ENCODE measurements at regions not wholly inside any gene's neighbourhood (a gene's known extent, or its start where the extent isn't known, plus 50 kb on each side); places are given as distances from the start of the nearest gene placed in this dataset.

- DNase-seq, result no peak
Observed at GRCh38 chr16:87169509-87169995, 147.6 kb downstream of the C16orf95 start.

GRCh38 chr16:87170310-87170709, 146.9 kb downstream of the C16orf95 start:
- DNase-seq, result no peak

GRCh38 chr16:87171723-87172122, 145.5 kb downstream of the C16orf95 start:
- DNase-seq, result no peak

- no peak for DNase-seq
Observed at GRCh38 chr16:87172632-87173031, 144.6 kb downstream of the C16orf95 start.

GRCh38 chr16:87173294-87173893, 143.8 kb downstream of the C16orf95 start:
- DNase-seq, result no peak

- no peak for DNase-seq
Observed at GRCh38 chr16:87174061-87174460, 143.1 kb downstream of the C16orf95 start.

GRCh38 chr16:87176735-87177134, 140.5 kb downstream of the C16orf95 start:
- DNase-seq, result no peak

GRCh38 chr16:87177673-87178072, 139.5 kb downstream of the C16orf95 start:
- DNase-seq, result no peak

- DNase-seq, result peak; percentile 65
Observed at GRCh38 chr16:87178177-87178863, 138.9 kb downstream of the C16orf95 start.

GRCh38 chr16:87178977-87179376, 138.2 kb downstream of the C16orf95 start:
- DNase-seq, result peak; percentile 66

- DNase-seq, result no peak
Observed at GRCh38 chr16:87180069-87180468, 137.1 kb downstream of the C16orf95 start.

GRCh38 chr16:87182759-87183158, 134.4 kb downstream of the C16orf95 start:
- DNase-seq, result no peak

GRCh38 chr16:87183647-87184046, 133.5 kb downstream of the C16orf95 start:
- no peak for DNase-seq

GRCh38 chr16:87185308-87185707, 131.9 kb downstream of the C16orf95 start:
- no peak for DNase-seq

GRCh38 chr16:87185983-87186382, 131.2 kb downstream of the C16orf95 start:
- DNase-seq, result no peak

- no peak for DNase-seq
Observed at GRCh38 chr16:87186446-87186845, 130.7 kb downstream of the C16orf95 start.

GRCh38 chr16:87186876-87187533, 130.2 kb downstream of the C16orf95 start:
- DNase-seq, result no peak

- no peak for DNase-seq
Observed at GRCh38 chr16:87188104-87188503, 129.1 kb downstream of the C16orf95 start.

- DNase-seq, result no peak
Observed at GRCh38 chr16:87189426-87189825, 127.8 kb downstream of the C16orf95 start.

- no peak for DNase-seq
Observed at GRCh38 chr16:87190288-87191230, 126.6 kb downstream of the C16orf95 start.

GRCh38 chr16:87192452-87193073, 124.6 kb downstream of the C16orf95 start:
- DNase-seq, result no peak

- no peak for DNase-seq
Observed at GRCh38 chr16:87194172-87194571, 123.0 kb downstream of the C16orf95 start.
